Thoracic aorta (tissue), 2 donors: ENCODE measurements at regions not wholly inside any gene's neighbourhood (a gene's known extent, or its start where the extent isn't known, plus 50 kb on each side); places are given as distances from the start of the nearest gene placed in this dataset.

ENCODE experiments used
- ATAC-seq: fragments of 150-250 bp; one replicate; pipeline ENCODE4 v1.8.0; 2017; ENCODE audit warnings: low read depth; ENCODE audit not compliant: insufficient number of reproducible peaks, low FRiP score
- DNase-seq: peaks from one replicate; pipeline ENCODE4 v3.0.0-alpha.2; 2020; ENCODE audit warnings: low spot score
- H3K27ac ChIP-seq, 2 donors: fragments of 200-600 bp; sonication (generic); 1 replicate in 1 of 2; 2 replicates in 1 of 2; pipeline ENCODE4 v1.5.1; 2016; ENCODE audit warnings: mild to moderate bottlenecking in 2 of 2, moderate library complexity in 2 of 2
- H3K27me3 ChIP-seq: fragments of 200-600 bp; sonication (generic); replicated peaks from 2 replicates; pipeline ENCODE4 v1.6.0; 2016; ENCODE audit warnings: mild to moderate bottlenecking; ENCODE audit not compliant: insufficient read depth
- H3K36me3 ChIP-seq: fragments of 200-600 bp; sonication (generic); one replicate; pipeline ENCODE4 v1.5.1; 2016
- H3K4me1 ChIP-seq, 2 donors: fragments of 200-600 bp; sonication (generic); 1 replicate in 1 of 2; 2 replicates in 1 of 2; pipeline versions ENCODE4 v1.5.1 to v1.6.0; 2016; ENCODE audit warnings: low read depth in 2 of 2, mild to moderate bottlenecking in 1 of 2; ENCODE audit not compliant: control insufficient read depth in 1 of 2
- H3K4me3 ChIP-seq: fragments of 200-600 bp; sonication (generic); 2 replicates; pipeline ENCODE4 v1.5.1; 2016; ENCODE audit warnings: mild to moderate bottlenecking
- H3K9me3 ChIP-seq: fragments of 200-600 bp; sonication (generic); 2 replicates; pipeline ENCODE4 v1.5.1; 2016
- TF ChIP-seq, protein P1 (sequence below): fragments of 200-600 bp; sonication (generic); IDR thresholded peaks from one replicate; pipeline ENCODE4 v1.5.1; 2019; ENCODE audit warnings: antibody characterized with exemption

- Histone ChIP-seq H3K36me3 (no peaks in the 10 kb centered on the region), H3K9me3 (no peaks in the 10 kb centered on the region), H3K27me3 (no peaks in the 10 kb centered on the region), H3K4me1 (no peaks in the 10 kb centered on the region), H3K4me3 (no peak overlapping the region), H3K27ac (no peak overlapping the region)
- no peak for DNase-seq
- TF ChIP-seq, protein P1, sequence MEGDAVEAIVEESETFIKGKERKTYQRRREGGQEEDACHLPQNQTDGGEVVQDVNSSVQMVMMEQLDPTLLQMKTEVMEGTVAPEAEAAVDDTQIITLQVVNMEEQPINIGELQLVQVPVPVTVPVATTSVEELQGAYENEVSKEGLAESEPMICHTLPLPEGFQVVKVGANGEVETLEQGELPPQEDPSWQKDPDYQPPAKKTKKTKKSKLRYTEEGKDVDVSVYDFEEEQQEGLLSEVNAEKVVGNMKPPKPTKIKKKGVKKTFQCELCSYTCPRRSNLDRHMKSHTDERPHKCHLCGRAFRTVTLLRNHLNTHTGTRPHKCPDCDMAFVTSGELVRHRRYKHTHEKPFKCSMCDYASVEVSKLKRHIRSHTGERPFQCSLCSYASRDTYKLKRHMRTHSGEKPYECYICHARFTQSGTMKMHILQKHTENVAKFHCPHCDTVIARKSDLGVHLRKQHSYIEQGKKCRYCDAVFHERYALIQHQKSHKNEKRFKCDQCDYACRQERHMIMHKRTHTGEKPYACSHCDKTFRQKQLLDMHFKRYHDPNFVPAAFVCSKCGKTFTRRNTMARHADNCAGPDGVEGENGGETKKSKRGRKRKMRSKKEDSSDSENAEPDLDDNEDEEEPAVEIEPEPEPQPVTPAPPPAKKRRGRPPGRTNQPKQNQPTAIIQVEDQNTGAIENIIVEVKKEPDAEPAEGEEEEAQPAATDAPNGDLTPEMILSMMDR, result no peak
- ATAC-seq, result no peak
Observed at GRCh38 chr2:11984316-11985158, 238.1 kb downstream of the LPIN1 start.

GRCh38 chr2:11985817-11986566 lies 239.6 kb downstream of the LPIN1 start:
- no peak for ATAC-seq
- DNase-seq, result no peak
- Histone ChIP-seq H3K9me3 (no peaks in the 10 kb centered on the region), H3K4me1 (no peaks in the 10 kb centered on the region), H3K27me3 (no peaks in the 10 kb centered on the region), H3K4me3 (no peak overlapping the region), H3K36me3 (no peaks in the 10 kb centered on the region), H3K27ac (no peak overlapping the region)
- TF ChIP-seq, protein P1, result no peak

DNA sequence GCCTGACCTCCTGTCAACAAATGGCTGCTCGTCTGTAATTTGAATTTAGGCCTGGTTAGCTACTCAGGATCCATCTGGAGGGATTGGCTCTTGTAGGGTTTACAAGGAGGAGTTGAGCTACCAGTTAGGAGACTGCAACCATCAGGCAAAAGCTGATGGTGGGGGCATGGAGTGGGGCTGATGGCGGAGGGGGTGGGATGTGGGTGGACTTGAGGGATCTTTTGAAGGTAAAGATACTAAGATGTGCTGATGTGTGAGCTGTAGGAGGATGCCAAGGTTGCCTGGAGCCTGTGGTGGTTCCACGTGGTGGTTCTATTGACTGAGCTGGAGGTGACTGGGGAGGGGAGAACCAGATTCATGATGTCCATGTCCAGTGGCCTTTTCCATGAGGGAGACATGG lies 240.7 kb downstream of the LPIN1 start:
- no peaks in the 10 kb centered on the region for H3K4me1 ChIP-seq
- ATAC-seq, result no peak
- H3K27ac ChIP-seq, result no peak overlapping the region
- no peaks in the 10 kb centered on the region for H3K36me3 ChIP-seq
- H3K9me3 ChIP-seq, result no peaks in the 10 kb centered on the region
- TF ChIP-seq, protein P1, result no peak
- DNase-seq, result no peak
- no peaks in the 10 kb centered on the region for H3K27me3 ChIP-seq
- H3K4me3 ChIP-seq, result no peak overlapping the region

DNA sequence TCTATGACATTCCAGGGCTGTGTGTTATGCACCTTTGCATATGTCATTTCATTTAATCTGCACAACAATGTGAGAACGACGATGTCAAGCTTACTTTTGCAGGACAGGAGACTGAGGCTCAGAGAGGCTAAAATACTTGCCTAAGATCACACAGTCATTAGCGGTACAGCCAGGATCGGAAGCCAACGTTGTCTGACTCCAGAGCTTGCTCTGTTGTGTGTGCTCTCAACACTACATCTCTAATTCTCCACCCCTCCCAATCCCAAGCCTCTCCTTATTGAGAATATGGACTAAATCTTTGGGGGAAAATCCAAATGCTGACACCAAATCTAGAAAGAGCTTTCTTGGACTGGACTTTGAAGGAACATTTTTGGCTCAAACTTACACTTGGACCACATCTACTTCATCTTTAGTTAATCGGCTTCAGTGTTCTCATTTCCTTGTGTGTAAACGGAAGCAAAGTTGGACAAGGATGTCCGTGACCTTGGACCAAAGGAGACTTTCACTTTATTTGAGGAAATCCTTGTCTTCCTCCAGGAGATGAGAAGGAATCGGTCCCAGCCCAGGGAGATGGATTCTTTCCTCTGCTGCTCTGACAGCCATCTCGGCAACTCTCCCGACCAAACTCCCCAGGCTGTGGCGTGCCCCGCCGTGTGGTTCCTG lies 242.4 kb downstream of the LPIN1 start:
- H3K4me3 ChIP-seq, result no peak overlapping the region
- no peaks in the 10 kb centered on the region for H3K36me3 ChIP-seq
- no peak overlapping the region for H3K27ac ChIP-seq
- DNase-seq (no peak), ATAC-seq (no peak)
- TF ChIP-seq, protein P1, result no peak
- no peaks in the 10 kb centered on the region for H3K4me1 ChIP-seq
- no peaks in the 10 kb centered on the region for H3K9me3 ChIP-seq
- H3K27me3 ChIP-seq, result no peaks in the 10 kb centered on the region

DNA sequence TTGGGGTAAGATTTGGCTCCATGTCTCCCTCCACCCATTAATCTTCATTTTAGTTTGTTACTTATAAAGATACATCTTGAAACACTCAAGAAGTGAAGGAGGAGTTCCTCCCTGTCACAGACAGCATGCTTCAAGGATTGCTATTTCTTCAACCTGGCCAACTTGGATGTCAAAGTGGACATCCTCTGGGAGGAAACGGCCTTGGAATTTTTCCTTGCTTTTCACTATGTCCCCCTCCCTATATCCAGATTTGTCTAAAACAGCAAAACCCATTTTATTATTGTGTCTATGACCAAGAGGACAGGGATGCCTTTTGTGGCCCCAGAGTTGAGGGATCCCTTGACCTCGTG lies 242.9 kb downstream of the LPIN1 start:
- TF ChIP-seq, protein P1, result no peak
- DNase-seq (no peak), ATAC-seq (no peak)
- H3K27me3 ChIP-seq, result no peaks in the 10 kb centered on the region
- no peaks in the 10 kb centered on the region for H3K9me3 ChIP-seq
- no peak overlapping the region for H3K4me3 ChIP-seq
- no peaks in the 10 kb centered on the region for H3K36me3 ChIP-seq
- H3K4me1 ChIP-seq, result no peaks in the 10 kb centered on the region
- no peak overlapping the region for H3K27ac ChIP-seq
